Stimulated activated CD4-positive, alpha-beta T cell treated with anti-CD3 and anti-CD28 coated beads, Interleukin-4, amount 100 ng/mL, for 1 hour (primary cell): ENCODE measurements at regions not wholly inside any gene's neighbourhood (a gene's known extent, or its start where the extent isn't known, plus 50 kb on each side); places are given as distances from the start of the nearest gene placed in this dataset.
"Not testable (repeated sequence)": the region's sequence is repeated elsewhere in the genome, so short reads cannot be mapped to it uniquely, and the experiment has no call there.

Experiments
- DNase-seq: peaks from one replicate; pipeline ENCODE4 v3.0.0-alpha.2; 2020

DNA sequence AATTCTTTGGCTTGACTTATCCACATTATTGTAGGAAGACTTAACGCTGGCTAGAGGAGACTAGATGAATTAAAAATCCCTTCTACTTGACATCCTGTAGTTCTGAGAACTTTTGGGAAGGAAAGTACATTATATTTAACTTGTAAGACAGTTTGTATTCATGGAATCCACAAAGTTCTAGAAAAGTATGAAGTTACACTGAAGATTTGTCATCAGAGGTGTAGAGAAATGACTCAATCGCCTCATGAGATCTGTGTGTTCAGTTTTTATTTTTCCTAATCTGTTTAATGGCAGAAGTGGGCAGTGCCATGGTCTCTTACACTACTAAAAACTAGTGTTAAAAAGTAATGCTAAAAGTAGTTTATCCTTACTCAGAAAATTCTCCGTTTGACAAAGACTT lies 89.1 kb upstream of the SMIM30 start:
- no peak for DNase-seq

DNA sequence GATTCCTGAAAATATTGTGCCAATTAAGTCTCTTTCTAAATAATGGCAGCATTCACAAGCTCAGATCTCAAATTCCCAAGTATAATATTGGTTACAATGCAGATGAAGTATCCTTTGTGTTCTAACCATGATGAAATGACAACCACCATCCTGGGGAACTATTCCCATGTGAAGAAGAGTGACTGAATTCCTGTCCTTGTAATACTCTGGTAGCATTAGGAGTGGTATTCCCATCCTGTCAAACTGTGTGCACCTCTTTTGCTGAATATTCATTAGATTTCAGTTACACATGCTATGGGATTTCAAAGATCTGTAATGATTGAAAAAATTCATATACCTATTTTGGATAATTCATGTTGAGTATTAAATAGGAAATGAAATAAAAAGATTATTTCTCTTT lies 86.1 kb upstream of the SMIM30 start:
- DNase-seq, result no peak

DNA sequence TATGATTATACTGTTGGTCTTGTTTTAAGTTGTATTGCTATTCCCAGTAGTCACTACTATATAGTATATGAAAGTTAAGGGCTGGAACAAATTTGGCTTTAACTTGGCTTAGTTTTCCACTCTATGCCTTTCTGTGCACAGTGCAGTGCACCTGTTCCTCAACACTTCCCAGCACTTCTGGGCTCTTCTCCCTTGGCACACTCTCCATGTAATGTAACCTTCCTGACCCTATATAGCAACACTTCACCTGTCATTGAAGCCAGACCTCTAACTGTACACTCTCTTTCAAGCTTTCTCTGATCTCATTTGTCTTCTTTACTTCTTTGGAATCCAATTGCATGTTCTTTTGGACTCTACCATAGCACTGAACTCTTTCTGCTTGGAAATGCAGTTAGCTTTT lies 83.9 kb upstream of the SMIM30 start:
- no peak for DNase-seq

DNA sequence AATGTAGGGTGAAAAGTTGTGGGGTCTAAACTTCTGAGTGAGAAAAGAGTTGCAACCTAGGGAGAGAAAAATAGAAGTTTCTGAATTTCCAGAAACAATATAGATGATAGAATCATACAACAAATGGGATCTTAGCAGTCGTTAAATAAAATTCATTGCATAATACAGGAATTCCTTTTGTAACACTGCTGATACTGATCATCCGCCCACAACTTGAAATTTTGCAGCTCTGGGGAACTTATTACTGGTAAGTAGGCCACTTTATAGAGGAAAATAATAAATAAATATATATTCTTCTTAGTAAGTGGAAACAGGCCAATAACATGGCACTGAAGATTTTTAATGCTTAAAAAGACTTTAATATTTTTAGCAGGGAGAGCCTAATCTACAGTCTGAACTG lies 81.9 kb upstream of the SMIM30 start:
- no peak for DNase-seq

- DNase-seq, result no peak
These were observed 81.5 kb upstream of the SMIM30 start for GRCh38 chr7:113199841-113200240.

- no peak for DNase-seq
These were observed 80.8 kb upstream of the SMIM30 start for GRCh38 chr7:113199136-113199535.

DNA sequence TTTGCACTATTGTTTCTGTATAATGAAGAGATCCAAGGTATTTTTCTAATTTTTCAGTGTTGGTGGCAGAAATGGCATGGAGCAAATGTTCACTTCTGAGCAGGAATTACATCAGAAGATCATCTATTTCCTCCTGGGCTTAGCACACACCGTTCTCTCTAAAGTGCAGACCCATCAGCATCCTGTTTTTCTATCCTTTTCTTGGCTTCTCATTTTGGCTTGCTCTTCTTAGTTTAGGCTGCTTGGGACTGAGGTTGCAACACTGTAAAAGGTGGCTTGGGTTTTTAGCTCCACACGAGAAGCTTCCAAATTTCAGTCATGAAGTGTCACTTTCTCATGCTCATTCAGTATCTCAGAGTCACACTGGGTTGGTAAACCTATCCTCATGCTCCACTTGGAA lies 79.9 kb upstream of the SMIM30 start:
- no peak for DNase-seq

DNA sequence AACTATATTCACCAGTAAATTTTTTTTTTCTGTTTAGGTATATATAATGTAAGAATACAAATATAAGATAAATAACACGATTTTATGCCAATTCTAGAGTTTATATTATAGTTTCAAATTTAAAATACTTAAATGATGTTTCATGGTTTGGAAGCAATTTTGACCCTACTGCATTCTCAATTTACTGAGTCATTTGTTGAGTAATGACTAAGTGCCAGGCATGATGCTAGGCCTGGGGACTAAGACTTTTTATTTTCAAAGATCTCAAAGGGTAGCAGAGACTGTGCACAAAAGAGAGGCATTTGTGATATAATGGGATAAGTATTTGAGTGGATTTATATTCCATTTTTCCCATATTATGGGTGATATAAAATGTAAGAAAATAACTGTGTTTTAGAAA lies 78.9 kb upstream of the SMIM30 start:
- no peak for DNase-seq

- DNase-seq, result no peak
These were observed 70.0 kb upstream of the SMIM30 start for GRCh38 chr7:113188396-113188795.

GRCh38 chr7:113179313-113179712 lies 61.0 kb upstream of the SMIM30 start:
- DNase-seq, result no peak

GRCh38 chr7:113176836-113177235 lies 58.5 kb upstream of the SMIM30 start:
- no peak for DNase-seq

DNA sequence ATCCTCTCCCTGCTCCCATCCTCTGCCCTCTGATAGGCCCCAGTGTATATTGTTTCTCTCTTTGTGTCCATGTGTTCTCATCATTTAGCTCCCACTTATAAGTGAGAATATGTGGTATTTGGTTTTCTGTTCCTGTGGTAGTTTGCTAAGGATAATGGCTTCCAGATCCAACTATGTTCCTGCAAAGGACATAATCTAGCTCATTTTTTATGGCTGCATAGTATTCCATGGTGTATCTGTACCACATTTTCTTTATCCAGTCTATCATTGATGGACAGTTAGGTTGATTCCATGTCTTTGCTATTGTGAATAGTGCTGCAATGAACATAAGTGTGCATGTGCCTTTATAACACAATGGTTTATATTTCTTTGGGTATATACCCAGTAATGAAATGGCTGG lies 57.8 kb upstream of the SMIM30 start:
- not testable (repeated sequence) for DNase-seq

- no peak for DNase-seq
These were observed 57.3 kb upstream of the SMIM30 start for GRCh38 chr7:113175525-113176104.

DNA sequence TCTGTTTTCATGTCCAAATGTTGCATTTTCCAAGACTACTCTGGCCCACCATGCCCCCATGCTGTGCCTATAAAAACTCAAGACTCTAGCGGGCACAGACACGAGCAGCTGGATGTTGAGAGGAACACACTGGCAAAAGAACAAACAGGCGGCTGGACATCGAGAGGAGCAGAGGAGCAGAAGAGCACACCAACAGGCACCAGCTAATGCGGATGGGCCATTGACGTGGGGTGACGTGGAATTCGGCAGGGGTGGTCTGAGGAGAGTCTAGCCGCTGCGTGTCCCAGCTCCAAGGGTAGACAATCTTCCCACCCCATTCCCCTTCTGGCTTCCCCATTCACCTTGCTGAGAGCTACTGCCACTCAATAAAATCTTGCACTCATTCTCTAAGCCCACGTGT lies 54.4 kb upstream of the SMIM30 start:
- DNase-seq, result no peak

DNA sequence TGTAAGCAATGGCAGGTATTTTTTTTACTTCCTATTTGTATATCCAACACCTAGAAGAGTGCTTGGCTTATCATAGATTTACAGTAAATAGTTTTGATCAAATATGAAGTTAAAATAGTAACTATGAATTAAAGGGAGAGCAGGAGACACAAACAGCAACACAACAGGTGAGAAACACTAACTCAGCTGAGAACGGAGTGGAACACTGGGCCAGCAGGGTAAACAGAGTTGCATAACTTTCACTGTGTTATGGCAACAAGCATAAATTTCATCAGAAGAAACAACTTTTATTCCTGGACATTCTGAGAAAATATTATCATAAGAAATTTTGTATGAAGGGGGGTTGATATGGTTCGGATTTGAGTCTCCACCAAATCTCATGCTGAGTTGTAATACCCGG lies 52.2 kb upstream of the SMIM30 start:
- no peak for DNase-seq
